D721Med (cell line): ENCODE measurements at regions not wholly inside any gene's neighbourhood (a gene's known extent, or its start where the extent isn't known, plus 50 kb on each side); places are given as distances from the start of the nearest gene placed in this dataset.

Source experiments
- DNase-seq: peaks from one replicate; pipeline ENCODE4 v3.0.0; 2011; ENCODE audit warnings: low spot score; ENCODE audit not compliant: insufficient read length
- FAIRE-seq: peaks from 2 replicates; lab custom pipeline; 2011; peaks lifted over from hg19 to GRCh38; lab: Jason Lieb, UNC
- TF ChIP-seq, protein P1 (sequence below): IDR thresholded peaks from 2 replicates; pipeline ENCODE4 v1.5.1; 2012; ENCODE audit warnings: mild to moderate bottlenecking, control low read depth; ENCODE audit not compliant: insufficient read depth; ENCODE audit errors: missing control alignments

GRCh38 chr5:96091874-96092273 lies 130.2 kb upstream of the ELL2 start:
- DNase-seq (no peak), FAIRE-seq (no peak)
- TF ChIP-seq, protein P1, sequence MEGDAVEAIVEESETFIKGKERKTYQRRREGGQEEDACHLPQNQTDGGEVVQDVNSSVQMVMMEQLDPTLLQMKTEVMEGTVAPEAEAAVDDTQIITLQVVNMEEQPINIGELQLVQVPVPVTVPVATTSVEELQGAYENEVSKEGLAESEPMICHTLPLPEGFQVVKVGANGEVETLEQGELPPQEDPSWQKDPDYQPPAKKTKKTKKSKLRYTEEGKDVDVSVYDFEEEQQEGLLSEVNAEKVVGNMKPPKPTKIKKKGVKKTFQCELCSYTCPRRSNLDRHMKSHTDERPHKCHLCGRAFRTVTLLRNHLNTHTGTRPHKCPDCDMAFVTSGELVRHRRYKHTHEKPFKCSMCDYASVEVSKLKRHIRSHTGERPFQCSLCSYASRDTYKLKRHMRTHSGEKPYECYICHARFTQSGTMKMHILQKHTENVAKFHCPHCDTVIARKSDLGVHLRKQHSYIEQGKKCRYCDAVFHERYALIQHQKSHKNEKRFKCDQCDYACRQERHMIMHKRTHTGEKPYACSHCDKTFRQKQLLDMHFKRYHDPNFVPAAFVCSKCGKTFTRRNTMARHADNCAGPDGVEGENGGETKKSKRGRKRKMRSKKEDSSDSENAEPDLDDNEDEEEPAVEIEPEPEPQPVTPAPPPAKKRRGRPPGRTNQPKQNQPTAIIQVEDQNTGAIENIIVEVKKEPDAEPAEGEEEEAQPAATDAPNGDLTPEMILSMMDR: no peak

DNA sequence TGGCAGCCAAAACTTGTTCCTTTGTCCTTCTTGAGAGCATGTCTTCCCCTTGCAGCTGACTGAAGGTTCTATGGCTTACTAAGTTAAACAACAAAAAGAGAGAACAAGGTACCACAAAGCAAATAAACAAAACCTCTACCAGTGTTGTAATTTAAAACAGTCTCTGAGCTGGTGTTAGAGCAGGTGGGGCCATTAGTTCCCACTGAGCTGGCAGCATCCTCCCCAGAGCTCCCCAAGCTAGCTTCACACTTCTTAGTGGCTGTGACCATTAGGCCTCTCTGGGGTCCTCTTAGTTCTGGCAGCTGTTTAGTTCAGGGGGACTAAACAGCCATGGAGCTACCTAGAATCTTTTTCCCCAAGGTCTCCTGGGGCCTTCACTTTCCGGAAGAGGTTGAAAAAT lies 128.6 kb upstream of the ELL2 start:
- DNase-seq (no peak), FAIRE-seq (no peak)
- TF ChIP-seq, protein P1: no peak

DNA sequence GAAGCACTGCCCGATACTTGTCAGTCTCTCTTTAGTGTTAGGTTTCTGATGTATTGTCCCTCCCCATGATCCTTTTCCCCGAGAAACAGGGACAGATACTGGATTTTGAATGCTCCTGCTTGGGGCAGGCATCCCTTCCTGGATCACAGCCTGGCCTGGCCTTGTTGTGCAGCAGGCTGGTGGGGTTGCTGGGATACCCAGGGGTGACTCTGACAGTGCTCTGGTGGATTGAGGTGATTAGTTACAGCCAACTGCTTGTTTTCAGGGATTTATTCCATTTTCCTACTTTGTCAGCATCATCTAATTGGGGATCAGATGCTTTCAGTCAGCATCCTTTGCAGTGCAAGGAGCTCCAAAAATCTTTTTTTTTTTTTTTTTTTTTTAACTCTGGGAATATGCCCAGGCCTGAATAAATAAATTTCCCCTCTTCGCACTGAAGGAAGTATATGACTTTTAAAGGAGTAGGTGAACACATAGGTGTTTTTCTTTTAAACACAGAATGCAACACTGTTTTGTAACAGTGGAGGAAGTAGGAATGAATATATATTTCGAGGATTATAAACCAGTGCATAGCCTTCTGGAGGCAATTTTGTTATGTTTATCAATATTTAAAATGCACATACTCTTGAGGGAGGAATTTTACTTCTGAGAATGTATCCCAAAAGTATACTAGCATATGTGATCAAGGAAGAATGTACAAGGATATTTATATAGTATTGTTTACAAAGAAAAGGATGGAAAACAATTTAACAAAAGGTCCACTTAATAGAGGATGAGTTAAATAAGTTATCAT lies 127.3 kb upstream of the ELL2 start:
- FAIRE-seq: no peak
- TF ChIP-seq, protein P1: no peak
- DNase-seq: no peak

- TF ChIP-seq, protein P1: no peak
- no peak for FAIRE-seq
- DNase-seq: no peak
Measured at GRCh38 chr5:96087939-96088338, 126.3 kb upstream of the ELL2 start.

- no peak for DNase-seq
- TF ChIP-seq, protein P1: no peak
- FAIRE-seq: no peak
Measured at GRCh38 chr5:96084874-96085506, 123.3 kb upstream of the ELL2 start.

DNA sequence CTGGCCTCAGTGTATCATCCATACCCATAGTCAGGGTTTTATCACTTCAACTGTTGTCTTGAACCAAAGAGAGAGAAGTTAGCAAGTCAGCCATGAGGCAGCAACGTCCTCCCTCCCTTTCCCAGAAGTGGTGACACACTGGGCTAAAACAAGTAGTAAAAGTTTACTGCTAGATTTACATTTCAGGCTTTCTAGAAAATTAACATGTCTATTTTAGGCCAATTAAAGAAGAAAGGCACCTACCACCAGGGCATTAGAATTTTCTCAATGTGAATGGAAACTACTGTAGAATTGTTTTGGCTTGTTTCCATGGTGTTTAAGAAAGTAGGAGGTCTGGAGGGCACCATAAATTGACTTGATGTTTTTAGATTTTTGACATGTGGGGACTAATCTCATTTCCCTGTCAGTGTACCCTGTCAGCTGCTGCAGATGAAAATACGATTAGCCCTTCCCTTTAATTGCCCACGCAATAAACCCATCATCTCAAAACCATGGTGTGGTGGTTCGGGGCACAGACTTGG lies 121.8 kb upstream of the ELL2 start:
- FAIRE-seq: no peak
- no peak for DNase-seq
- TF ChIP-seq, protein P1: no peak
